ENCODE measurements at regions not wholly inside any gene's neighbourhood (a gene's known extent, or its start where the extent isn't known, plus 50 kb on each side); places are given as distances from the start of the nearest gene placed in this dataset.

- no peak for DNase-seq (ENCODE audit: extremely low spot score, insufficient read length, low read depth)
- no peak for FAIRE-seq
Observed at GRCh38 chr7:22629056-22629455, 97.9 kb upstream of the IL6 start.

- FAIRE-seq (no peak), DNase-seq (ENCODE audit: extremely low spot score, insufficient read length, low read depth) (no peak)
Observed at GRCh38 chr7:22628112-22628511, 98.9 kb upstream of the IL6 start.

- FAIRE-seq = no peak
- no peak for DNase-seq (ENCODE audit: extremely low spot score, insufficient read length, low read depth)
Observed at GRCh38 chr7:22627136-22627535, 99.9 kb upstream of the IL6 start.

GRCh38 chr7:22625251-22625650, 101.7 kb upstream of the IL6 start:
- FAIRE-seq = no peak
- no peak for DNase-seq (ENCODE audit: extremely low spot score, insufficient read length, low read depth)

- DNase-seq (ENCODE audit: extremely low spot score, insufficient read length, low read depth) (no peak), FAIRE-seq (no peak)
Observed at GRCh38 chr7:22624781-22625180, 102.2 kb upstream of the IL6 start.

- DNase-seq (ENCODE audit: extremely low spot score, insufficient read length, low read depth) = no peak
- FAIRE-seq = no peak
Observed at GRCh38 chr7:22622116-22622785, 104.7 kb upstream of the IL6 start.

- FAIRE-seq (no peak), DNase-seq (ENCODE audit: extremely low spot score, insufficient read length, low read depth) (no peak)
Observed at GRCh38 chr7:22618528-22618927, 108.5 kb upstream of the IL6 start.

GRCh38 chr7:22617166-22617565, 109.8 kb upstream of the IL6 start:
- no peak for FAIRE-seq
- no peak for DNase-seq (ENCODE audit: extremely low spot score, insufficient read length, low read depth)

- FAIRE-seq = no peak
- DNase-seq (ENCODE audit: extremely low spot score, insufficient read length, low read depth) = no peak
Observed at GRCh38 chr7:22613496-22613895, 113.5 kb upstream of the IL6 start.

- no peak for DNase-seq (ENCODE audit: extremely low spot score, insufficient read length, low read depth)
- no peak for FAIRE-seq
Observed at GRCh38 chr7:22612776-22613175, 112.8 kb upstream of the STEAP1B start.

- FAIRE-seq = no peak
- no peak for DNase-seq (ENCODE audit: extremely low spot score, insufficient read length, low read depth)
Observed at GRCh38 chr7:22611758-22612079, 111.7 kb upstream of the STEAP1B start.

GRCh38 chr7:22610951-22611757, 111.2 kb upstream of the STEAP1B start:
- DNase-seq (ENCODE audit: extremely low spot score, insufficient read length, low read depth) (no peak), FAIRE-seq (no peak)

GRCh38 chr7:22610263-22610662, 110.3 kb upstream of the STEAP1B start:
- DNase-seq (ENCODE audit: extremely low spot score, insufficient read length, low read depth) (no peak), FAIRE-seq (no peak)

- FAIRE-seq (no peak), DNase-seq (ENCODE audit: extremely low spot score, insufficient read length, low read depth) (no peak)
Observed at GRCh38 chr7:22607180-22607579, 107.2 kb upstream of the STEAP1B start.

- no peak for FAIRE-seq
- DNase-seq (ENCODE audit: extremely low spot score, insufficient read length, low read depth) = no peak
Observed at GRCh38 chr7:22604246-22604645, 104.3 kb upstream of the STEAP1B start.

- no peak for FAIRE-seq
Observed at GRCh38 chr7:22601812-22602565, 102.0 kb upstream of the STEAP1B start.

GRCh38 chr7:22601408-22601807, 101.4 kb upstream of the STEAP1B start:
- no peak for FAIRE-seq
- DNase-seq (ENCODE audit: extremely low spot score, insufficient read length, low read depth) = no peak

More at GRCh38 chr7:22601812-22602565, 102.0 kb upstream of the STEAP1B start:
- DNase-seq (ENCODE audit: extremely low spot score, insufficient read length, low read depth) = no peak

- no peak for DNase-seq (ENCODE audit: extremely low spot score, insufficient read length, low read depth)
- no peak for FAIRE-seq
Observed at GRCh38 chr7:22601003-22601402, 101.0 kb upstream of the STEAP1B start.

- FAIRE-seq = no peak
- no peak for DNase-seq (ENCODE audit: extremely low spot score, insufficient read length, low read depth)
Observed at GRCh38 chr7:22598318-22598920, 98.4 kb upstream of the STEAP1B start.

- no peak for DNase-seq (ENCODE audit: extremely low spot score, insufficient read length, low read depth)
Observed at GRCh38 chr7:22597844-22598243, 97.9 kb upstream of the STEAP1B start.

More at GRCh38 chr7:22597844-22598243, 97.9 kb upstream of the STEAP1B start:
- FAIRE-seq = no peak

Measured in GM18507 (cell line).